HG03095 (cell line): ENCODE measurements at regions not wholly inside any gene's neighbourhood (a gene's known extent, or its start where the extent isn't known, plus 50 kb on each side); places are given as distances from the start of the nearest gene placed in this dataset.

Experiments
- ATAC-seq: cut with Tn5 transposase; IDR thresholded peaks from one replicate; pipeline ENCODE4 v1.9.1; 2021; ENCODE audit warnings: moderate library complexity; ENCODE audit not compliant: unreplicated experiment

DNA sequence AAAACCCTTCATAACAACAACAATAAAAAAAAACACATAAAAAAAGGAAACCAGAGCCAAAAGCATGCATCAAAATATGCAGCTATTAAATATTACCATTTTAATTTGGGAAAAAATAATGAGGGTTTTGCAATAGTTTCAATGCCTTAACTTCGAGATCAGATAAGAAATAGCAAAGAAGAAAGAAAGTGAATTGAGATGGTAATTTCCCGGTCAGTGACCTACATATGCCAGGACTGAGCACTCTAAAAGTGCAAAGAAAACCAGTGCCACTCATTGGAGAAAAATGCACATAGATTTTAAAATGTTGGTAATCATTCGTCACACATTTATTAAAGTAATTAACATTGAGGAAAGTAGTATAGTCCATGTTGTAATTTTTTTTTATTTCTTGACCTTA lies 944.2 kb downstream of the EFNB2 start:
- ATAC-seq: no peak

DNA sequence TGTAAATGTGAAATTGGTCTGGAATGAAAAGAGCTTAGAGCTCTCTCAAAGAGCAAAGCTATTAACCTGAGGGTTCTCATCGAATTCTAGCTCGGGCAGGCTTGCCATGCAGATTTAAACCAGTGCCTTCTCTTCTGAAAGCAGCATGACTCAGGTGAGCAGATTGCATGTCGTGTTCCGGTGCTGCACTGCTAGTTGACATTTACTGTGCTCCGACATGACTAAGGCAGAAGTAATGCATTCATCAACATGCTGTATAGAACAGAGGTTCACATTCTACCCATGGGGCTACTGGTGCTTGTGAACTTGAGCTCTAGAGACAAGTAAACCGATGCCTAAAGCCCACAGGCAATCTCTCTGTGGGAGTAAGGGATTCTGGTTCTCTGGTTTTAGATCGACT lies 947.7 kb downstream of the EFNB2 start:
- ATAC-seq: no peak

DNA sequence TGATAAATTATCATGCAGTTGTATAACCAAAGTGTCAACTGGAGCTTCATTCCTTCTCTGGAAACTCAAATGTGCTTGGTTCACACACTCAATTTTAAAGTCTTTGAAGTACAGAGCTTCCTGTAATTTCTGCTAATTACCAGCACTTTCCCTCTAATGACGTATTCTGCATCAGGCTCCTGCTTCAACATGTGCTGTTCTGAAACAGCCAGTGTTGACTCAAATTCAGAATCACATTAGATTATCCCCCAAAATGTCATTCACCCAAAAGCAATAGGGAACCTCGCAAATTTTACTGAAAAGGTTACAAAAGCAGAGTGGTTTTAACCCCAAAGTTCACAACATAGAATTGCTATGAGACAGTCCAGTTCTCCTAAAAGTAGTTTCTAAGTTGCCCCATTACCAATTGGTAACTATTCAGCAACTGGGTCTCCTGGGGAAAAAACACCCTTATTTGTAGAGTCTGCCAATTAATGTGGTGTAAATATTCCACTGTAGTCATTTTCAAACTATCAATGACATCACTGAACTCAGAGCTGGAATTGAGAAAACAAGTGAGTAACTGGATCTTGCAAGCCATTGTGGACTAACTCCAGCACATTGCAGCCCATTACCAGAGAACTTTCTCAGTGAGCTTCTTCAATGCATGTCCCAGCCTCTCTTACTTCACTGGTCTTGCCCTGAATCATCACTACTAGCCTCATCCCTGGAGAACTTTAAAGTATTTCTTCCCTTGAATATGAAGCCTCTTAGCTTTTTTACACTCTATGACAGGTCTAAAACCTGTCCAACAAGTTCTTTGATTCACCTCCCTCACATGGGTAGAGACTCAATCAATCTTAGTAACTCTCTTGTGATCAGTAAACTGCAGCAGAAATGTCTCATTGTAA lies 955.4 kb downstream of the EFNB2 start:
- ATAC-seq: no peak

DNA sequence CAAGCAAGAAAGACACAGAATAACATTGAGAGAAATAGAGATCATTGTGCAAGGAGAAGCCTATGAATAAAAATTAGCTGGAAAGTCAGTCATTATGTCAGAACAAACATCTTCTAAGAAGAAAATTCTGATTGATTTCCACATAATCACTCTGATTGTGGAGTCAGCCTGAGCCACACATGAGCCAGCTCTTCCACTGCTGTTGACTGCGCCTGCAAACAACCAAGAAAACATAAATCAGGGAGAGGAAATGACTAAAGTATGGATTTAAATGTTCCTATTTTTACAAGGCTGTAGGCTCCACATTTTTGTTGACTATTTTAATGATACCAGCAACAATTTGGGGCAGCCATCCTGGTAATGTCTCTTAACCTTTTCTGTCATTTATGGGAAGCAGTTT lies 962.3 kb downstream of the EFNB2 start:
- ATAC-seq: no peak

DNA sequence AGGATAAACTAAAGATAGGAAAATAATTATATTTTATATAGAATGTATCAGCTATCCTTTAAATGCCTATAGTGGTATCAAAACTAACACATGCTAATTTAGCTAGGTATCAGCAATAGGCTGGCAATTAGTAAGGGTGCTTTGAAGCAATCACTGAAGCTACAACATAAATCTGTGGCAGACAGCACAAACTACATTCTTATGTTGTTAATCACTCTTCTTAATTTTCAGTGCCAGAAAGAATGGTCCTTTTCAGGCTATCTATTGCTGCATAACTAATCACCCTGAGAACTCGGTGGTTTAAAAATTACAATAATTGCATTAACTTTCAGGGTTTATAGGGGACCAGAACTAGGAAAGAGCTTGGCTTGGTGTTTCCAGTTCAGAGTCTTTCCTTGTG lies 963.1 kb downstream of the EFNB2 start:
- no peak for ATAC-seq

DNA sequence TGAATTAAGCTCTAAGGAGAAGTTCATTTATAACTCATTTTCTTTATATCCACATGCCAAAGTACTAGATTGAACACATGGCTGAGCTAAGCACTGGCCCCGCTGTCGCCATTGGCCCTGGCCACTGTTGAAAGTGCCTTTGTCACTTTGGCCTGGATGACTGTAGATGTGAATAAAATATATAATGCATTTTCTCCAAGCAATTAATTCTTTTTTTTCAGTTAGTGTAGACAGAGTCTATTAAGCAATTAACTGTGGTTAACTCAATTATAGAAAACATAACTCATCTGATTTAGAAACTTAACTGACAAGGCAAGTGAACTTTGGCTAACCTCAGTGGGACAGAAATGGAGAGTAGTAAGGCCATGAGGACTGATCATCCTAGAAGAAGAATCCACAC lies 965.6 kb downstream of the EFNB2 start:
- ATAC-seq: no peak

DNA sequence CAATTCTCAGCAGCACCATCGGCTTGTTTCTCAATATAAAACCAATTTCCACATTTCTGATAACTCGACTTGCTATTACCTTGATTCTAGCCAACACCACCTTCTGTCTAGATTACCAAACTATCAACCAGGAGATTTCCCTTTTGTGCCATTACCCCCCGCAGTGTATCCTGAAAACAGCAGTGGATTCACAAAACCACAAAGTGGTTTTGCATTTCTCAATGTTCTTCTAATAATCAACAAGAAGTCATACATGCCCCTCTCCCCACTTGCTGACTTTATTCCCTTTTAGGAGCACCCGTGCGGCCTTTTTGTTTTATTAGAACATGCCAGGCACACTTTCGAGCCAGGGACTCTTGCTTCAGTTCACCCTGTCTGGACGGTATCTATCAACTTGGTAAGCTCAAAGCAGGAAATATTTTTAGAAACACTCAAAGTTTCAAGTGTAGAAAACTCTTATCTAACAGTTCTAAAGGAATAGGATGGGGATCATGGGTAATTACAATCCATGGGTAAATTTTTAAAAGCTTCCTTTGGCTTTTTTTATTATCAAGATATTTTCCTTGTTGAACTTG lies 967.4 kb downstream of the EFNB2 start:
- no peak for ATAC-seq

DNA sequence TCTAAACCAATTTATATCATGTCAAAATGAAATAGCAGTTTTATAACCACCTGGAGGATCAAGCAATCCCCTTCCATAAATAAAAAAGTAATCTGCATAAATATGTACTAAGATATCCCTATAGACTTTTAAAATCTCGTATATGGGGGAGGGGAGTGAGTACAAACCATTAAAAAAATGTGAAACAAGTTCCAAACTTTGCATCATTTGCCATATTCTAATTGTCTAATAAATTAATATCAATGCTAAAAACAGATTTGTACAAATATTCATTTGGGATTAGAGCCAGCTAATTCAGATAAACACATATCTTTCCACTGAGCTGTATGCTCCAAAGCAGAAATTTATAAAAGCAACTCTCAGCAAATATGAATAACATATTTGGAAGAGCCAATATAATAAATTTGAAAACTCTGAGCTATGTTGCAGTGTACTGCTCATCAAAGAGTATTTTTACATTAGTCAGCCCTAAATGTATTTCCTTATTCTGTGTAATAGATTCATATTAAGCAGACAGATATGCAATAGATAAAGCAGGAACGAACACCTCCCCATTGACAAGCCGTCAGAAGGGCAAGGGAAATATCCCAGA lies 970.2 kb downstream of the EFNB2 start:
- no peak for ATAC-seq

DNA sequence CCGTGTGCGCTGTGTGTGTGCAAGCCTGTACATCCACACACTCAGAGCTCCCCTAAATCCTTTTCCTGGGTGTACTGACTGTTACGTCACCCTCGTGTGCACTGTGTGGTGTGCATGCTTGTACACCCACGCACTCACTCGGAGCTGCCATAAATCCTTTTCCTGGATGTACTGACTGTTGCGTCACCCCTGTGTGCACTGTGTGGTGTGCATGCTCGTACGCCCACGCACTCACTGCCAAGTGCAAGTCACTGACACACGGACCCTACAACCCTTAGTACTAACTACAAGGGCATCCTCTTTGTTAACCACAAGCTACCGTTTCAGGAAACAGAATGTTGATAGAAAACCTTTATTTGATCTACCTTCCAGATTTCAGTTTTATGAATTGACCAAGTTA lies 983.4 kb downstream of the EFNB2 start:
- ATAC-seq: no peak

DNA sequence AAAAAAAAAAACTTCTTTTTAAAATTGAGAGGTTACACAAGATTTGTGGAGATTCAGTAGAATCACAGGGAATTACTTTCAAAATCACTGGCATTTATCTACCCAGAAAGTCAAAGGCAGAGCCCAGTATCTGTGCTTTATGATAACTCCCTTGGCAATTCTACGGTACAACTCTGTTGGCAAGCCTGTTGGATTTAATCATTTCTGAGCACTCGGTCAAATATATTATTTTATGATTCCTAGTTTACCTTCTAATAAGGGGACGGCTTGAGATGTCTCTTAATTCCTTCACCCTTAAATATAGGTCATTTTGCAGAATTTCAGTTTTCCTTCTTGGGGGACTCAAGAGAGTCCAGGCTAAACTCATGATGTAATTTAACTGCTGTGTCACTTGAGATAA lies 987.6 kb downstream of the EFNB2 start:
- ATAC-seq: no peak

DNA sequence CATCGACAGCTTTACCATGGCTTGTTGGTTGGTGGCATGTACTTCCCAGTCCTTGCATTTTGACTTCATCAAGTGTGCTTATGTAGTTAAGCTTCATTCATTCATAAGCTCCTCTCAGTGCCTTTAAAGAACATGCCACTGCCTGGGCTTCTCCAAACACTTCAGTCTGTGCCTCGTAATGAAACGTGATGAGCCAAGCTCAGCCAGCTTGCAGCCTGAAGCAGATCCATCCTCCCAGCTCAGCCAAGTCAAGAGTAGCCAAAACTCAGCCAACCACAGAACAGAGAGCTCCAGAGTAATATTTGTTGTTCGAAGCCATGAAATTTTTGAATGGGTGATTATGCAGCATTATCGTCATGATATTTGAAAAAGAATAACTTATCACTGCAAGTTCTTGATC lies 989.7 kb downstream of the EFNB2 start:
- ATAC-seq: no peak

DNA sequence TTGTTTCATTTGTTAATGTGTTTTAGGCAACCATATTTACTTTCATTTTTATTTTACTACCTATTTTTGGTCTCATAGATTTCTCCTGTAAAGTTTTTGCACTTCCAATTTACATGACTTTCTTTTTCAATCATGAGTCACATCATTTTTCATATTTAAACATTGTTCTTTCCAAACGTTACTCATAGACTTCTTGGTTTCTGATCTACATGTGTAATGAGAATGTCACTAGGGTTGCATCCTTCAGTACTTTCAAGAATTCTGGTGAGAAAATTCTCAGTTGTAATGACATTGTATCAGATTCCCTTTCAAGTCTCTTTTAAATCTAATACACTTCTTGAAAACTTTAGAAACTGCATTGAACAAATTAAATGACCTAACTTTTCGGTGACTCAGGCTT lies 991.7 kb downstream of the EFNB2 start:
- no peak for ATAC-seq

DNA sequence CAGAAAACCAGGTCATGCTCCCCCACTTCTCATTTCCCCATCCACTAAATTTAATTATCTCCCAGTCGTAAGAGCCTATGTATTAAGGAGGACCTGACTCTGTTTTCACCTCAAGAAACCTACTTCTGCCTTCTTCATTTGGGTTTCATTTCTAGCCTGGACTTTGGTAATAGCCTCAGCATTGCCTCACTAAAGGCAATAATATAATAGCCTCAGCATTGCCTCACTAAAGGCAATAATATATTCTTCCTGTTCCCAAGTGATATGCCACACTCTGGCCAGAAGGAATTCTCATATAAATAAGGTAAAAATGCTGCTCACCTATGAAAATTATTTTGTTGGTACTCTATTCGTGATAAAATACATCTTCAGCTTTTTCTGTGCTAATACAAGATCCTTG lies 993.9 kb downstream of the EFNB2 start:
- ATAC-seq: no peak

DNA sequence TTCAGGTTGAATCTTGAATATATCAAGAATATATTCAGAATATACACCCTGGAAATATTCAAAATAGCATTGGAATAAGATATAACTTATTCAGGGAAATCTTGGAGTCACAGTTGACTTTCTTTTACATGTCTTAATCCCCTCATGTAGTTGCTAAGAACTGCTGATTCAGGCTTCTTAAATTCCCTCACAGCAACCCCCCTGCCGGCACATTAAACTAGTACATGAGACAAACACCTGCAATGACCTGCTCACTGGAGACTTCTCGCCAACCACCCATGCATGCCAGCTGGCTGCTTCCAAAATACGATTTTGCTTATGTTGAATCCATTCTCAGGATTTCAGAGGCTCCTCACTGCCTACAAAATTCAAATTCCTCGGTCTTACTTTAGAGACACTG lies 997.1 kb downstream of the EFNB2 start:
- no peak for ATAC-seq

DNA sequence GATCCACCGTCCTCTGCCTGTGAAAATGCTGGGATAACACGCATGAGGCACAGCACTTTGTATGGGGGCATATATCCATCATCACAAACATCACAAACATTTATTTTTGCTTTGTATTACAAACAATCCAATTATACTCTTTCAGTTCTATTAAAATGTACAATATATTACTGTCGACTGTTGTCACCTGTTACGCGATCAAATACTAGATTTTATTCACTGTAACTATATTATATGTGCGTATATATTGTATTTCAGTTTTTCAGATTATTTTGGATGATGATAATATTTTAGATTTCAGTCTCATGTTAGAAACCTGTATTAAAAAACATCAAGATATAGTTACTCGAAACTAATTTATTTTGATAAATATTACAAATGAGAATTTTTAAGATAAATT lies 998.3 kb downstream of the EFNB2 start:
- no peak for ATAC-seq

DNA sequence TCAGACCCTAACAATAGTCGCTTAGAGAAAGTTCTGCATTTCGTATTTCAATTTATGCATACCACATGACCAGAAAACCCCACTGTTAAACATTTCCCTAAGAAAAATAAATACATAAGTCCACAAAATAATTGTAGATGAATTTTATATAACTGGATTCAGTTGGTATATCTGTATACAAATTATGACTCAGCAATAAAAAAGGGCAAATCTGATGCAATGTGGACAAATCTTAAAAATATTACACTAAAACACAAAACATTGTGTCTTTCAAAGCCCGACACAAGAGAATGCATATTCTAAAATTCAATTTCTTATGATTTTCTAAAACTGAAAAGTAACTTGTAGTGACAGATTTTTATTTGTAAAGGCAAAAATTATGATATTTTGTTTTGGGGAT lies 1005.0 kb downstream of the EFNB2 start:
- ATAC-seq: no peak

DNA sequence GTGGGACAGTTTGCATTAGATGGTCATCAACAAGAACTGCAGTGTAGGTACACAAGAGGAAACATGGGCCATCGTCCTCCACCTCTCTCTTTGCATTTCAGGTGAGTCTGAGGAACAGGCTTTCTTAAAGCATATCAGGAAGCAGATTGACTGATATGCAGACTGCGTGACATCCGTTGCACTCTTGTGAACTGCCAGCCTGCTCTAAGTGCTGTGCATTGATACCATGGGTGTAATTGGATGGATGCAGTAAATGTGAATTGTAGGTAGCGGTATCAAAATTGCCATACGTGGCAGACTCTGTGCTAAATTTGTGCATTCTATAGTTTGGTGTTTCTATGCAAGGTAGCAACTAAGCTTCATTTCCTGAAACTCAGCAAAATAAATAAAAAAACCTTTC lies 1008.3 kb downstream of the EFNB2 start:
- ATAC-seq: no peak

DNA sequence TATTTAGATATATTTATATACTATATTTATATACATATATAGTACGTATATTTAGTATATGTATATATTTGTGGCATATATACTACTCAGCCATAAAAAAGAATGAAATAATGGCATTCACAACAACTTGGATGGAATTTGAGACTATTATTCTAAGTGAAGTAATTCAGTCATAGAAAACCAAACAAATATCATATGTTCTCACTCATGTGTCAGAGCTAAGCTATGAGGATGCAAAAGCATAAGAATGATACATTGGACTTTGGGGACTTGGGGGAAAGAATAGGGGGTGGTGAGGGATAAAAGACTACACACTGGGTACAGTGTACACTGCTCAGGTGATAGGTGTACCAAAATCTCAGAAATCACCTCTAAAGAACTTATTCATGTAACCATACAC lies 1015.7 kb downstream of the EFNB2 start:
- ATAC-seq: no peak

DNA sequence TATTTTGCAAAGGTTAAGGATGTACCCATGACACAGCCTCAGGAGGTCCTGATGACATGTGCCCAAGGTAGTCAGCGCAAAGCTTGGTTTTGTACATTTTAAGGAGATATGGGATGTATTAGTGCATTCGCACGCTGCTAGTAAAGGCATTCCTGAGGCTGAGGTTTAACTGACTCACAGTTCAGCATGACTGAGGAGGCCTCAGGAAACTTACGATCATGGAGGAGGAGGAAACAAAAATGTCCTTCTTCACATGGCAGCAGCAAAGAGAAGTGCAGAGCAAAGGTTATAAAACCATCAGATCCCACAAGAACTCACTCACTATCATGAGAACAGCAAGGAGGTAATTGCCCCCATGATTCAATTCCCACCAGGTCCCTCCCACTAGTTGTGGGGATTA lies 1017.4 kb downstream of the EFNB2 start:
- ATAC-seq: no peak

DNA sequence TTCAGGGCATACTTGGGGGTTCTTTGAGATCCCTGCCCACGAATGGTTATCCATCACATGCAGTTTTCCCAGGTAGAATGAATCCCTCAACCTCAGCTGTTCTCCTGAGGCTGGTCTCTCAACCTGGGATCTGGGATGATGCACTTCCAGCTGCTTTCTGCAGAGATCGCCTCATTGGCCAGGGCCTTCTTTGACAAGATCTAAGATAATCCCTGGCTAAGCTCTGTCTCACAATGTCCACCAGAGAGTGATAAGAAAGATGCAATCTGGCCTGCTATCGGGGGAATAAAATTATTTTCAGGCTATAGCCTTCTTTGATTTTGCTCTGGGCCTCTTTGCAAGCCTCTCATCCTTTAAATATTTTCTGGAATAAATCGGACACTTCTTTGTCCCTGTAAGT lies 1021.1 kb downstream of the EFNB2 start:
- no peak for ATAC-seq

DNA sequence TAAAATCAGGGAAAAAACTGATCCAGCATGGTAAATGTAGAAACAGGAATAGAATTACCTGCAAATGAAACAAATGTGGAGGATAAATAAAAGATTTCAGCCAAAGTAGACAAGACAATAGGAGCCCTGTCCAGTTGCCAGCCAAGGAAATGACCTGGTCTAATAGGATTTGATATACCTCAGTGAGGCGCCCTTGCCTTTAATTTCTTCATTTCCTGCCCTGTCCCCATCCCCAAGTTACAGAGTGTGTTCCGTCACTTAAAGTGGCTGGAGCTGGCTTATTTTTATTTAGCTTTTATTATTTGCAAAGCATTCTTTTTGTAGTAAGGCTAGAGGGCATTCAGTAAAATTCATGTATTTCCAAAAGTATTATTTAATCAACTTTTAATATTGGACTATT lies 1022.0 kb downstream of the EFNB2 start:
- no peak for ATAC-seq

DNA sequence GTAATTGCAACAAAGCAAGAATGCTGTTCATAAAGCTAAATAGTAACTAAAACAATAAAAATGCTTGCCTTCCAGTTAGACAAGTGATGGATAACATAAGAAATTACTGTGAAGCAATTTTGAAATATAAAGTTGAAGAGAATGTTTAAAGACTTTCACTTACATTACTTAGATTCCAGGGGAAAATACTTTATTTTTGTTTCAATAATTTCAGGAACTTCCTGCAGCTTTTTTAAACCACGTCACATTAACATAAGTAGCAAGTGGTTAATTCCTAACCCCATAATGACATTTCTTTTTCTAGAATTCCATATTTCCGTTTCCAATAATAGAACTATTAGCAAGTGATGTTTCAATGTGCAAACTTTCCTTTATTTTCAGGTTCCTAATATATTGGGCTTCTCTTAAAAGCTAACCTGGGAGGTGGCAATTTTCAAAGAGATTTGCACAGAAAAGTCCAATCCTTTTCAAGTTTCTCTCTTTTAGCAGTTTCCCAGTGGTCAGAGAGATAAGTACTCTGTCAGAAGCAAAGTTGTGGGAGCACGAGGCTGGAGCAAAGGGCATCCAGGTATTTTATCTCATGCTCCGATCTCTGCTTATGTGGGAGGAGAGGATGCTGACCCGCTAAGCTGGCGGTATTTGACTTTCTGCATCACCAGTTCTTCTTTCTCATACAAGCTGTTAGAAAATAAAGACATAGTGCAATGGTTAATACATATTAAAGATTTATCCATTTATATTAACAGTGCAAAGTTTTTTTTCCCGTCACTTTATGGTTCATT lies 1025.3 kb downstream of the EFNB2 start:
- ATAC-seq: no peak
